HEK293 (cell line): ENCODE measurements at regions not wholly inside any gene's neighbourhood (a gene's known extent, or its start where the extent isn't known, plus 50 kb on each side); places are given as distances from the start of the nearest gene placed in this dataset.

ENCODE experiments used
- CTCF ChIA-PET: fragments of 350-600 bp; formaldehyde crosslinking; extraction: SDS; loops from one replicate; lab custom pipeline; 2021; ENCODE audit warnings: antibody characterized with exemption; lab: Yijun Ruan, JAX
- POLR2A ChIA-PET: fragments of 300-600 bp; formaldehyde crosslinking; extraction: SDS; loops from one replicate; lab custom pipeline; 2020; ENCODE audit warnings: antibody characterized with exemption, inconsistent platforms; lab: Yijun Ruan, JAX
- H3K27ac ChIP-seq: fragments of 200-500 bp; sonication (Bioruptor generic); 2 replicates; pipeline ENCODE4 v1.5.1; 2014; ENCODE audit warnings: low read depth, low read length, control low read depth, inconsistent platforms; ENCODE audit errors: extremely low read depth
- H3K36me3 ChIP-seq, 2 experiments: fragments of 200-500 bp in 1 of 2; sonication (Bioruptor generic) in 1 of 2; 1 replicate in 1 of 2; 2 replicates in 1 of 2; pipeline ENCODE4 v1.5.1; 2014 to 2017; ENCODE audit warnings: inconsistent platforms in 2 of 2, low read length in 2 of 2; ENCODE audit not compliant: control insufficient read depth in 2 of 2, insufficient read depth in 1 of 2
- H3K4me1 ChIP-seq: fragments of 200-500 bp; sonication (Bioruptor generic); 2 replicates; pipeline ENCODE4 v1.5.1; 2014; ENCODE audit warnings: mild to moderate bottlenecking, low read length, inconsistent platforms; ENCODE audit not compliant: control insufficient read depth, insufficient read depth
- H3K4me3 ChIP-seq: 2 replicates; pipeline ENCODE4 v1.5.1; 2011; ENCODE audit warnings: low read depth, mild to moderate bottlenecking, control low read depth, low read length, moderate library complexity
- H3K9me3 ChIP-seq: fragments of 200-500 bp; sonication (Bioruptor generic); 2 replicates; pipeline ENCODE4 v1.5.1; 2014; ENCODE audit warnings: low read depth, low read length, inconsistent platforms; ENCODE audit not compliant: control insufficient read depth, insufficient read depth
- ELK4 ChIP-seq: IDR thresholded peaks from 2 replicates; pipeline ENCODE4 v1.6.1; 2011; ENCODE audit warnings: mild to moderate bottlenecking, low read depth, low read length, borderline replicate concordance
- GFI1B ChIP-seq: fragments of 450-650 bp; formaldehyde crosslinking; IDR thresholded peaks from 2 replicates; pipeline ENCODE4 v1.5.1; 2016; ENCODE audit warnings: missing biosample characterization, missing genetic modification characterization
- GLI4 ChIP-seq: fragments of 450-650 bp; formaldehyde crosslinking; IDR thresholded peaks from 2 replicates; pipeline ENCODE4 v1.5.1; 2016; ENCODE audit warnings: missing biosample characterization, missing genetic modification characterization
- GLIS1 ChIP-seq: fragments of 450-650 bp; formaldehyde crosslinking; IDR thresholded peaks from 2 replicates; pipeline ENCODE4 v1.5.1; 2016; ENCODE audit warnings: missing biosample characterization, missing genetic modification characterization
- KLF8 ChIP-seq: fragments of 450-650 bp; formaldehyde crosslinking; IDR thresholded peaks from 2 replicates; pipeline ENCODE4 v1.5.1; 2016; ENCODE audit warnings: missing biosample characterization, missing genetic modification characterization
- KLF9 ChIP-seq: fragments of 450-650 bp; formaldehyde crosslinking; IDR thresholded peaks from 2 replicates; pipeline ENCODE4 v1.5.1; 2016; ENCODE audit warnings: missing biosample characterization, missing genetic modification characterization, low read depth
- OVOL3 ChIP-seq: fragments of 450-650 bp; formaldehyde crosslinking; IDR thresholded peaks from 2 replicates; pipeline ENCODE4 v1.5.1; 2016; ENCODE audit warnings: missing biosample characterization, missing genetic modification characterization
- REPIN1 ChIP-seq: fragments of 450-650 bp; formaldehyde crosslinking; IDR thresholded peaks from 2 replicates; pipeline ENCODE4 v1.5.1; 2017; ENCODE audit warnings: missing biosample characterization, missing genetic modification characterization, low read depth
- ZBTB8A ChIP-seq: fragments of 450-650 bp; formaldehyde crosslinking; IDR thresholded peaks from 2 replicates; pipeline ENCODE4 v1.5.1; 2016; ENCODE audit warnings: missing biosample characterization, missing genetic modification characterization
- ZNF133 ChIP-seq: fragments of 450-650 bp; formaldehyde crosslinking; IDR thresholded peaks from 2 replicates; pipeline ENCODE4 v1.5.1; 2016; ENCODE audit warnings: missing biosample characterization, missing genetic modification characterization
- ZNF138 ChIP-seq: fragments of 450-650 bp; formaldehyde crosslinking; IDR thresholded peaks from 2 replicates; pipeline ENCODE4 v1.5.1; 2016; ENCODE audit warnings: missing biosample characterization, missing genetic modification characterization, borderline replicate concordance
- ZNF175 ChIP-seq: fragments of 450-650 bp; formaldehyde crosslinking; IDR thresholded peaks from 2 replicates; pipeline ENCODE4 v1.5.1; 2016; ENCODE audit warnings: missing biosample characterization, missing genetic modification characterization
- ZNF214 ChIP-seq: fragments of 450-650 bp; formaldehyde crosslinking; IDR thresholded peaks from 2 replicates; pipeline ENCODE4 v1.5.1; 2017; ENCODE audit warnings: missing biosample characterization, mild to moderate bottlenecking, missing genetic modification characterization, borderline replicate concordance
- ZNF341 ChIP-seq: fragments of 450-650 bp; formaldehyde crosslinking; IDR thresholded peaks from 2 replicates; pipeline ENCODE4; 2016; ENCODE audit warnings: low read depth, missing biosample characterization, missing genetic modification characterization
- ZNF354C ChIP-seq: fragments of 450-650 bp; formaldehyde crosslinking; IDR thresholded peaks from 2 replicates; pipeline ENCODE4 v1.5.1; 2016; ENCODE audit warnings: missing biosample characterization, missing genetic modification characterization, low read depth, borderline replicate concordance
- ZNF394 ChIP-seq: fragments of 450-650 bp; formaldehyde crosslinking; IDR thresholded peaks from 2 replicates; pipeline ENCODE4 v1.5.1; 2016; ENCODE audit warnings: missing biosample characterization, missing genetic modification characterization, mild to moderate bottlenecking, moderate library complexity, borderline replicate concordance
- ZNF398 ChIP-seq: fragments of 450-650 bp; formaldehyde crosslinking; IDR thresholded peaks from 2 replicates; pipeline ENCODE4 v1.5.1; 2017; ENCODE audit warnings: missing biosample characterization, missing genetic modification characterization
- ZNF423 ChIP-seq: fragments of 450-650 bp; formaldehyde crosslinking; IDR thresholded peaks from 2 replicates; pipeline ENCODE4 v1.5.1; 2016; ENCODE audit warnings: missing biosample characterization, missing genetic modification characterization
- ZNF530 ChIP-seq: fragments of 450-650 bp; formaldehyde crosslinking; IDR thresholded peaks from 2 replicates; pipeline ENCODE4 v1.5.1; 2016; ENCODE audit warnings: low read depth, missing biosample characterization, missing genetic modification characterization
- ZNF544 ChIP-seq: fragments of 450-650 bp; formaldehyde crosslinking; IDR thresholded peaks from 2 replicates; pipeline ENCODE4 v1.5.0; 2017; ENCODE audit warnings: missing biosample characterization, missing genetic modification characterization
- ZNF571 ChIP-seq: fragments of 450-650 bp; formaldehyde crosslinking; IDR thresholded peaks from 2 replicates; pipeline ENCODE4 v1.5.0; 2017; ENCODE audit warnings: missing biosample characterization, missing genetic modification characterization
- ZNF785 ChIP-seq: fragments of 450-650 bp; formaldehyde crosslinking; IDR thresholded peaks from 2 replicates; pipeline ENCODE4 v1.5.1; 2016; ENCODE audit warnings: missing biosample characterization, missing genetic modification characterization
- ZNF791 ChIP-seq: fragments of 450-650 bp; formaldehyde crosslinking; IDR thresholded peaks from 2 replicates; pipeline ENCODE4 v1.5.1; 2016; ENCODE audit warnings: missing biosample characterization, missing genetic modification characterization
- TF ChIP-seq, protein P1 (sequence below): fragments of 450-650 bp; formaldehyde crosslinking; IDR thresholded peaks from 2 replicates; pipeline ENCODE4 v1.5.1; 2016; ENCODE audit warnings: missing biosample characterization, missing genetic modification characterization
- TF ChIP-seq, protein P2 (sequence below): fragments of 450-650 bp; formaldehyde crosslinking; IDR thresholded peaks from 2 replicates; pipeline ENCODE4 v1.5.1; 2016; ENCODE audit warnings: missing biosample characterization, missing genetic modification characterization
- TF ChIP-seq, protein P3 (sequence below): fragments of 450-650 bp; formaldehyde crosslinking; IDR thresholded peaks from 2 replicates; pipeline ENCODE4 v1.5.1; 2017; ENCODE audit warnings: missing biosample characterization, missing genetic modification characterization

- ChIA-PET CTCF (interaction anchor here (0.6 to 1.1 kb wide), 3 partner anchors 9 to 1018 kb away, joined by 3 to 4 read pairs (median 3); no protein-coding TSS in a partner anchor), POLR2A (interaction anchor here (1.0 kb wide), 1 partner anchor 10 kb away, joined by 3 read pairs; no protein-coding TSS in a partner anchor)
- Histone ChIP-seq H3K27ac (no peak overlapping the region), H3K9me3 (no peaks in the 10 kb centered on the region), H3K36me3 (no peaks in the 10 kb centered on the region), H3K4me1 (no peaks in the 10 kb centered on the region), H3K4me3 (no peak overlapping the region)
- TF ChIP-seq ZNF398 (no peak), ZBTB8A (no peak), GLIS1 (tag by site-specific recombination) (no peak), ZNF138 (tag by site-specific recombination) (no peak), OVOL3 (tag by site-specific recombination) (no peak), KLF8 (tag by site-specific recombination) (no peak), GFI1B (tag by site-specific recombination) (no peak), ZNF785 (tag by site-specific recombination) (no peak), ZNF544 (no peak), GLI4 (tag by site-specific recombination) (no peak), KLF9 (tag by site-specific recombination) (no peak), ZNF354C (tag by site-specific recombination) (no peak), ZNF423 (tag by site-specific recombination) (no peak), ZNF394 (tag by site-specific recombination) (no peak), ELK4 (no peak)
- TF ChIP-seq, protein P1, sequence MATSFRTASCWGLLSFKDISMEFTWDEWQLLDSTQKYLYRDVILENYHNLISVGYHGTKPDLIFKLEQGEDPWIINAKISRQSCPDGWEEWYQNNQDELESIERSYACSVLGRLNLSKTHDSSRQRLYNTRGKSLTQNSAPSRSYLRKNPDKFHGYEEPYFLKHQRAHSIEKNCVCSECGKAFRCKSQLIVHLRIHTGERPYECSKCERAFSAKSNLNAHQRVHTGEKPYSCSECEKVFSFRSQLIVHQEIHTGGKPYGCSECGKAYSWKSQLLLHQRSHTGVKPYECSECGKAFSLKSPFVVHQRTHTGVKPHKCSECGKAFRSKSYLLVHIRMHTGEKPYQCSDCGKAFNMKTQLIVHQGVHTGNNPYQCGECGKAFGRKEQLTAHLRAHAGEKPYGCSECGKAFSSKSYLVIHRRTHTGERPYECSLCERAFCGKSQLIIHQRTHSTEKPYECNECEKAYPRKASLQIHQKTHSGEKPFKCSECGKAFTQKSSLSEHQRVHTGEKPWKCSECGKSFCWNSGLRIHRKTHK (tag by site-specific recombination) = no peak
These were observed 105.8 kb upstream of the SDK2 start for GRCh38 chr17:73749928-73750605.

GRCh38 chr17:73750975-73751374 lies 106.7 kb upstream of the SDK2 start:
- ChIA-PET CTCF (interaction anchor here (0.5 to 1.1 kb wide), 2 partner anchors 8 to 41 kb away, joined by 3 read pairs; no protein-coding TSS in a partner anchor), POLR2A (no interaction called here)
- no peak overlapping the region for H3K4me3 ChIP-seq
- no peaks in the 10 kb centered on the region for H3K36me3 ChIP-seq
- H3K9me3 ChIP-seq = no peaks in the 10 kb centered on the region
- no peak overlapping the region for H3K27ac ChIP-seq
- no peaks in the 10 kb centered on the region for H3K4me1 ChIP-seq
- TF ChIP-seq, protein P2, sequence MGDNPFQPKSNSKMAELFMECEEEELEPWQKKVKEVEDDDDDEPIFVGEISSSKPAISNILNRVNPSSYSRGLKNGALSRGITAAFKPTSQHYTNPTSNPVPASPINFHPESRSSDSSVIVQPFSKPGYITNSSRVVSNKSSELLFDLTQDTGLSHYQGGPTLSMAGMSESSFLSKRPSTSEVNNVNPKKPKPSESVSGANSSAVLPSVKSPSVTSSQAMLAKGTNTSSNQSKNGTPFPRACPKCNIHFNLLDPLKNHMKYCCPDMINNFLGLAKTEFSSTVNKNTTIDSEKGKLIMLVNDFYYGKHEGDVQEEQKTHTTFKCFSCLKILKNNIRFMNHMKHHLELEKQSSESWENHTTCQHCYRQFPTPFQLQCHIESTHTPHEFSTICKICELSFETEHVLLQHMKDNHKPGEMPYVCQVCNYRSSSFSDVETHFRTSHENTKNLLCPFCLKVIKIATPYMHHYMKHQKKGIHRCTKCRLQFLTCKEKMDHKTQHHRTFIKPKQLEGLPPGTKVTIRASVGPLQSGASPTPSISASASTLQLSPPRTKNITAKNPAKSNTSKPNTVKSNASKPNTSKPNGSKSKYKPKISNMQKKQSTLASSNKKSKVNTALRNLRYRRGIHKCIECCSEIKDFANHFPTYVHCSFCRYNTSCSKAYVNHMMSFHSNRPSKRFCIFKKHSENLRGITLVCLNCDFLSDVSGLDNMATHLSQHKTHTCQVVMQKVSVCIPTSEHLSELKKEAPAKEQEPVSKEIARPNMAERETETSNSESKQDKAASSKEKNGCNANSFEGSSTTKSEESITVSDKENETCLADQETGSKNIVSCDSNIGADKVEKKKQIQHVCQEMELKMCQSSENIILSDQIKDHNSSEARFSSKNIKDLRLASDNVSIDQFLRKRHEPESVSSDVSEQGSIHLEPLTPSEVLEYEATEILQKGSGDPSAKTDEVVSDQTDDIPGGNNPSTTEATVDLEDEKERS (tag by site-specific recombination) = no peak
- TF ChIP-seq REPIN1 (tag by site-specific recombination) (no peak), ZNF214 (tag by site-specific recombination) (no peak), ZNF133 (no peak), ZNF175 (tag by site-specific recombination) (no peak), ZNF791 (tag by site-specific recombination) (no peak), ZNF530 (tag by site-specific recombination) (no peak), GFI1B (tag by site-specific recombination) (no peak), ZNF341 (tag by site-specific recombination) (no peak), ZNF571 (tag by site-specific recombination) (no peak)
- TF ChIP-seq, protein P3, sequence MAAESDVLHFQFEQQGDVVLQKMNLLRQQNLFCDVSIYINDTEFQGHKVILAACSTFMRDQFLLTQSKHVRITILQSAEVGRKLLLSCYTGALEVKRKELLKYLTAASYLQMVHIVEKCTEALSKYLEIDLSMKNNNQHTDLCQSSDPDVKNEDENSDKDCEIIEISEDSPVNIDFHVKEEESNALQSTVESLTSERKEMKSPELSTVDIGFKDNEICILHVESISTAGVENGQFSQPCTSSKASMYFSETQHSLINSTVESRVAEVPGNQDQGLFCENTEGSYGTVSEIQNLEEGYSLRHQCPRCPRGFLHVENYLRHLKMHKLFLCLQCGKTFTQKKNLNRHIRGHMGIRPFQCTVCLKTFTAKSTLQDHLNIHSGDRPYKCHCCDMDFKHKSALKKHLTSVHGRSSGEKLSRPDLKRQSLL = peak; percentile 75
